AG04450 (cell line): ENCODE measurements at regions not wholly inside any gene's neighbourhood (a gene's known extent, or its start where the extent isn't known, plus 50 kb on each side); places are given as distances from the start of the nearest gene placed in this dataset.
"Not testable (repeated sequence)": the region's sequence is repeated elsewhere in the genome, so short reads cannot be mapped to it uniquely, and the experiment has no call there.

Experiments used
- CTCF ChIA-PET: fragments of 300-600, 350-600 bp; formaldehyde crosslinking; extraction: SDS; loops from one replicate; lab custom pipeline; 2022; ENCODE audit warnings: antibody characterized with exemption, inconsistent platforms; lab: Charles Lee
- POLR2A ChIA-PET: fragments of 350-600 bp; formaldehyde crosslinking; extraction: SDS; loops from one replicate; lab custom pipeline; 2021; ENCODE audit warnings: antibody characterized with exemption, inconsistent platforms; lab: Yijun Ruan, JAX
- DNase-seq: peaks from one replicate; pipeline ENCODE4 v3.0.0-alpha.2; 2011; ENCODE audit warnings: low read depth, low spot score
- H3K27ac ChIP-seq: one replicate; pipeline ENCODE4 v1.5.1; 2012; ENCODE audit warnings: low read depth, low read length, control low read depth
- H3K27me3 ChIP-seq: one replicate; pipeline ENCODE4 v1.6.0; 2012; ENCODE audit warnings: low read length; ENCODE audit not compliant: control insufficient read depth, insufficient read depth
- H3K4me3 ChIP-seq: 2 replicates; pipeline ENCODE4 v1.5.1; 2011; ENCODE audit warnings: mild to moderate bottlenecking, low read depth, low read length, control low read depth
- H3K9me3 ChIP-seq: 2 replicates; pipeline ENCODE4 v1.5.1; 2012; ENCODE audit warnings: low read length; ENCODE audit not compliant: control insufficient read depth, insufficient read depth
- TF ChIP-seq, protein P1 (sequence below): IDR thresholded peaks from 2 replicates; pipeline ENCODE4 v1.5.1; 2011; ENCODE audit warnings: low read depth, low read length, control low read depth, inconsistent platforms

- no peak overlapping the region for H3K4me3 ChIP-seq
- POLR2A ChIA-PET = interaction anchor here (0.6 to 0.7 kb wide), 2 partner anchors 47 to 202 kb away, joined by 3 to 5 read pairs; no protein-coding TSS in a partner anchor
- CTCF ChIA-PET = no interaction called here
- H3K9me3 ChIP-seq = no peaks in the 10 kb centered on the region
- H3K27me3 ChIP-seq = no peaks in the 10 kb centered on the region
- TF ChIP-seq, protein P1, sequence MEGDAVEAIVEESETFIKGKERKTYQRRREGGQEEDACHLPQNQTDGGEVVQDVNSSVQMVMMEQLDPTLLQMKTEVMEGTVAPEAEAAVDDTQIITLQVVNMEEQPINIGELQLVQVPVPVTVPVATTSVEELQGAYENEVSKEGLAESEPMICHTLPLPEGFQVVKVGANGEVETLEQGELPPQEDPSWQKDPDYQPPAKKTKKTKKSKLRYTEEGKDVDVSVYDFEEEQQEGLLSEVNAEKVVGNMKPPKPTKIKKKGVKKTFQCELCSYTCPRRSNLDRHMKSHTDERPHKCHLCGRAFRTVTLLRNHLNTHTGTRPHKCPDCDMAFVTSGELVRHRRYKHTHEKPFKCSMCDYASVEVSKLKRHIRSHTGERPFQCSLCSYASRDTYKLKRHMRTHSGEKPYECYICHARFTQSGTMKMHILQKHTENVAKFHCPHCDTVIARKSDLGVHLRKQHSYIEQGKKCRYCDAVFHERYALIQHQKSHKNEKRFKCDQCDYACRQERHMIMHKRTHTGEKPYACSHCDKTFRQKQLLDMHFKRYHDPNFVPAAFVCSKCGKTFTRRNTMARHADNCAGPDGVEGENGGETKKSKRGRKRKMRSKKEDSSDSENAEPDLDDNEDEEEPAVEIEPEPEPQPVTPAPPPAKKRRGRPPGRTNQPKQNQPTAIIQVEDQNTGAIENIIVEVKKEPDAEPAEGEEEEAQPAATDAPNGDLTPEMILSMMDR = no peak
- H3K27ac ChIP-seq = no peak overlapping the region
- no peak for DNase-seq
Measured at GRCh38 chr4:186798951-186799659, 75.4 kb upstream of the FAT1 start.

DNA sequence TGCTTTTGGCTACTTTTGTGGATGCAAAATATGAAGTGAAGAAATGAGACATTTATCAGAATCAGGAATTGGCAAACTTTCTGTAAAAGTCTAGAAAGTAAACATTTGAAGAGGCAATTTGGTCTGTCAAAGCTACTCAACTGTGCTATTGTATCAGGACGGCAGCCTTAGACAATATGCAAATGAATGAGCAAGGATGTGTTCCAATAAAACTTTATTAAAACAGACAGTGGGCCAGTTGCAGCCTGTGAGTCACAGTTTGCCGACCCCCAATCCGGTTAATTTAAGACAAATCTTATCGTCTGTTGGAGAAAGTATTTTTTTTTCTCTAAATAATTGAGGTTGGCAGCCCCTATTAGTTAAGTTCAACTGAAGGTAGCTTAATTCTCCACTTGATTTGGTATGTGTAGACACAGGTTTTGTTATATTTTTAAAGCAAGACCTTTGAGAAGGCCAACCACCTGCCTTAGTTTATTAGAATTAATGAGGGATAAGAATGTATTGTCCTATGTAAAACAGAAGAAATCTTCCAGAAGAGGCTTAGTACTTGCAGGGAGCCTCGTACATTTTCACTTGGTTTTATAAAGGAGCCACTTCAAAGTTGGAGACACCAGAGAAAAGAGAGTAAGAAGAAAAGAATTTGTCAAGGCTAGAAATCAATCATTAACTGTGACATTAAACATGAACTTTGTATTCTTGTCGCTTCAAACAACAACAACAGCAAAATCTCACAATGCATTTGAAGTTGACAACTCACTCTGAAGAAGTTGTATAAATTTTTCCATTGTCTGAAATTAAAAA, 81.6 kb upstream of the FAT1 start:
- POLR2A ChIA-PET = no interaction called here
- TF ChIP-seq, protein P1 = no peak
- H3K27ac ChIP-seq = no peak overlapping the region
- no peak for DNase-seq
- H3K9me3 ChIP-seq = no peaks in the 10 kb centered on the region
- no peak overlapping the region for H3K4me3 ChIP-seq
- no peaks in the 10 kb centered on the region for H3K27me3 ChIP-seq
- CTCF ChIA-PET = no interaction called here

DNA sequence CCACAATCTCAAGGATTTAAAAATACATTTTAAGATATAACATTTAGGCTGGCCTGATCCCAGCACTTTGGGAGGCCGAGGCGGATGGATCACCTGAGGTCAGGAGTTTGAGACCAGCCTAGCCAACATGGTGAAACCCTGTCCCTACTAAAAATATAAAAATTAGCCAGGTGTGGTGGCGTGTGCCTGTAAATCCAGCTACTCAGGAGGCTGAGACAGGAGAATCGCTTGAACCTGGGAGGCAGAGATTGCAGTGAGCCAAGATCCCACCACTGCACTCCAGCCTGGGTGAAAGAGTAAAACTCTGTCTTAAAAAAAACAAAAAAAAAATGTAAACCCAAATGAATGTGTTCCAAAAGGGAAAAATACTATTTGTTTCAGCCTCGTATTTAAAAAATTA, 82.3 kb upstream of the FAT1 start:
- DNase-seq, H3K27me3 ChIP-seq, H3K27ac ChIP-seq, H3K9me3 ChIP-seq, H3K4me3 ChIP-seq, POLR2A ChIA-PET: not testable (repeated sequence)
- CTCF ChIA-PET = interaction anchor here (1.5 kb wide), 1 partner anchor 17 kb away, joined by 3 read pairs; no protein-coding TSS in a partner anchor

GRCh38 chr4:186806679-186807421, 83.2 kb upstream of the FAT1 start:
- no peak for DNase-seq
- H3K4me3 ChIP-seq = no peak overlapping the region
- ChIA-PET CTCF (interaction anchor here (1.5 kb wide), 1 partner anchor 16 kb away, joined by 3 read pairs; no protein-coding TSS in a partner anchor), POLR2A (no interaction called here)
- no peaks in the 10 kb centered on the region for H3K27me3 ChIP-seq
- H3K27ac ChIP-seq = no peak overlapping the region
- TF ChIP-seq, protein P1 = no peak
- peaks cover 4% of the 10 kb centered on the region for H3K9me3 ChIP-seq

- DNase-seq = no peak
- no peaks in the 10 kb centered on the region for H3K27me3 ChIP-seq
- peak overlapping the region; percentile 81 for H3K27ac ChIP-seq
- TF ChIP-seq, protein P1 = no peak
- no peak overlapping the region for H3K4me3 ChIP-seq
- H3K9me3 ChIP-seq = peaks cover 4% of the 10 kb centered on the region
- CTCF ChIA-PET = no interaction called here
- POLR2A ChIA-PET = no interaction called here
Measured at GRCh38 chr4:186807808-186808629, 84.4 kb upstream of the FAT1 start.
